KMS-11 (cell line): ENCODE measurements at regions not wholly inside any gene's neighbourhood (a gene's known extent, or its start where the extent isn't known, plus 50 kb on each side); places are given as distances from the start of the nearest gene placed in this dataset.

Experiments used
- H2AFZ ChIP-seq: fragments of 200-600 bp; sonication (generic); 2 replicates; pipeline ENCODE4 v1.6.1; 2016; ENCODE audit warnings: antibody characterized with exemption, mixed run types, low read depth
- H3K27ac ChIP-seq: fragments of 200-600 bp; sonication (generic); 2 replicates; pipeline ENCODE4 v1.6.1; 2016; ENCODE audit warnings: mild to moderate bottlenecking, mixed run types
- H3K27me3 ChIP-seq: fragments of 200-600 bp; sonication (generic); 2 replicates; pipeline ENCODE4 v1.6.1; 2017; ENCODE audit warnings: mild to moderate bottlenecking, low read depth, mixed run types, moderate library complexity; ENCODE audit not compliant: insufficient read depth
- H3K36me3 ChIP-seq: fragments of 200-600 bp; sonication (generic); 2 replicates; pipeline ENCODE4 v1.6.1; 2017; ENCODE audit warnings: mild to moderate bottlenecking, mixed run types; ENCODE audit not compliant: insufficient read depth
- H3K4me1 ChIP-seq: fragments of 200-600 bp; sonication (generic); 2 replicates; pipeline ENCODE4 v1.6.1; 2016; ENCODE audit warnings: mild to moderate bottlenecking, low read depth, mixed run types; ENCODE audit not compliant: poor library complexity, severe bottlenecking
- H3K4me2 ChIP-seq: fragments of 200-600 bp; sonication (generic); 2 replicates; pipeline ENCODE4 v1.7.0; 2016; ENCODE audit warnings: mild to moderate bottlenecking, mixed run types
- H3K4me3 ChIP-seq: fragments of 200-600 bp; sonication (generic); IDR thresholded peaks from 2 replicates; pipeline ENCODE4 v1.6.1; 2017; ENCODE audit warnings: low read depth, low read length, mixed read lengths; ENCODE audit not compliant: insufficient read depth
- H3K79me2 ChIP-seq: fragments of 200-600 bp; sonication (generic); 2 replicates; pipeline ENCODE4 v1.6.1; 2016; ENCODE audit warnings: low read depth, mixed run types; ENCODE audit not compliant: insufficient read depth
- H3K9ac ChIP-seq: fragments of 200-600 bp; sonication (generic); 2 replicates; pipeline ENCODE4 v1.6.1; 2016; ENCODE audit warnings: mild to moderate bottlenecking, mixed run types
- H4K20me1 ChIP-seq: fragments of 200-600 bp; sonication (generic); 2 replicates; pipeline ENCODE4 v1.6.1; 2016; ENCODE audit warnings: mild to moderate bottlenecking, mixed run types; ENCODE audit not compliant: insufficient read depth
- CTCF ChIP-seq: fragments of 200-600 bp; sonication (generic); conservative IDR thresholded peaks from 2 replicates; pipeline ENCODE4 v1.6.1; 2017; ENCODE audit warnings: low read depth, mild to moderate bottlenecking, antibody characterized with exemption, low read length, moderate library complexity, mixed read lengths

- Histone ChIP-seq H2AFZ (no peak overlapping the region), H3K79me2 (no peaks in the 10 kb centered on the region), H4K20me1 (no peaks in the 10 kb centered on the region), H3K4me2 (no peak overlapping the region), H3K4me1 (peaks cover 11% of the 10 kb centered on the region), H3K27ac (no peak overlapping the region), H3K9ac (no peak overlapping the region), H3K4me3 (no peak overlapping the region), H3K36me3 (no peaks in the 10 kb centered on the region), H3K27me3 (no peaks in the 10 kb centered on the region)
- TF ChIP-seq CTCF = no peak
These were observed 131.8 kb upstream of the KRAS start for GRCh38 chr12:25382311-25383106.

- Histone ChIP-seq H3K27me3 (no peaks in the 10 kb centered on the region), H3K4me3 (no peak overlapping the region), H3K79me2 (no peaks in the 10 kb centered on the region), H3K9ac (no peak overlapping the region), H2AFZ (no peak overlapping the region), H3K4me2 (no peak overlapping the region), H3K36me3 (no peaks in the 10 kb centered on the region), H3K27ac (no peak overlapping the region), H4K20me1 (no peaks in the 10 kb centered on the region), H3K4me1 (peaks cover 13% of the 10 kb centered on the region)
- no peak for TF ChIP-seq CTCF
These were observed 126.9 kb upstream of the KRAS start for GRCh38 chr12:25377469-25378177.

GRCh38 chr12:25376985-25377384 is 126.3 kb upstream of the KRAS start:
- Histone ChIP-seq H3K79me2 (no peaks in the 10 kb centered on the region), H4K20me1 (no peaks in the 10 kb centered on the region), H3K36me3 (no peaks in the 10 kb centered on the region), H2AFZ (no peak overlapping the region), H3K4me2 (no peak overlapping the region), H3K27ac (no peak overlapping the region), H3K4me3 (no peak overlapping the region), H3K4me1 (peaks cover 14% of the 10 kb centered on the region), H3K27me3 (no peaks in the 10 kb centered on the region), H3K9ac (no peak overlapping the region)
- no peak for TF ChIP-seq CTCF

GRCh38 chr12:25376407-25376806 is 125.7 kb upstream of the KRAS start:
- Histone ChIP-seq H3K4me2 (no peak overlapping the region), H3K36me3 (no peaks in the 10 kb centered on the region), H2AFZ (no peak overlapping the region), H3K4me1 (peaks cover 20% of the 10 kb centered on the region), H3K79me2 (no peaks in the 10 kb centered on the region), H3K27me3 (no peaks in the 10 kb centered on the region), H3K9ac (no peak overlapping the region), H4K20me1 (no peaks in the 10 kb centered on the region), H3K27ac (no peak overlapping the region), H3K4me3 (no peak overlapping the region)
- no peak for TF ChIP-seq CTCF
